Ovary (tissue), 3 donors: ENCODE measurements at regions not wholly inside any gene's neighbourhood (a gene's known extent, or its start where the extent isn't known, plus 50 kb on each side); places are given as distances from the start of the nearest gene placed in this dataset.

Experiments
- EP300 ChIP-seq: sonication (generic); formaldehyde crosslinking; IDR thresholded peaks from one replicate; pipeline ENCODE4 v1.6.1; 2017; ENCODE audit warnings: antibody characterized with exemption
- POLR2A ChIP-seq: fragments of 450-650 bp; IDR thresholded peaks from one replicate; pipeline ENCODE4 v1.6.1; 2017; ENCODE audit warnings: antibody characterized with exemption, mild to moderate bottlenecking, moderate library complexity
- TF ChIP-seq, protein P1 (sequence below), 3 donors: fragments of 450-650 bp in 2 of 3; fragments of 200-600 bp in 1 of 3; IDR thresholded peaks; one replicate each; pipeline versions ENCODE4 v1.5.1 to v1.8.0; 2016 to 2022; ENCODE audit warnings: antibody characterized with exemption in 3 of 3, mild to moderate bottlenecking in 1 of 3
- donor health status: DM: no; HTN: no; CAD: no.

DNA sequence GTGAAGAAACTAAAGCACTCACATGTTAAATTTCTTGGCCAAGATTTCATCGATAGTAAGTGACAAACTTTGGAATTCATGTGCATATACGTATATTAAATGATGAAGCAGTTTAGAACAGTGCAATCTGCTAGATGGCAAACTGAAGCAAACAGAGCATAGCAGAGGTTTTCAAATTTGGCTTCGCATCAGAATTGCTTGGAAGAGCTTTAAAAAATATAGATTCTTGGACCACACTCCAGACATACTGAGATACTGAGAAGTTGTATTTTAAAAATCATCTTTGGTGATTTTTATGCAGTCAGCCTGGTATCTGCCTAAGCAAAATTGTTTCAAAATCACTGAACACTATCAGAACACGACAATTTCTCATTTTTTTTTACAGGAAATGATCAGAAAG, 709.2 kb downstream of the PLA2G4A start:
- TF ChIP-seq, protein P1, sequence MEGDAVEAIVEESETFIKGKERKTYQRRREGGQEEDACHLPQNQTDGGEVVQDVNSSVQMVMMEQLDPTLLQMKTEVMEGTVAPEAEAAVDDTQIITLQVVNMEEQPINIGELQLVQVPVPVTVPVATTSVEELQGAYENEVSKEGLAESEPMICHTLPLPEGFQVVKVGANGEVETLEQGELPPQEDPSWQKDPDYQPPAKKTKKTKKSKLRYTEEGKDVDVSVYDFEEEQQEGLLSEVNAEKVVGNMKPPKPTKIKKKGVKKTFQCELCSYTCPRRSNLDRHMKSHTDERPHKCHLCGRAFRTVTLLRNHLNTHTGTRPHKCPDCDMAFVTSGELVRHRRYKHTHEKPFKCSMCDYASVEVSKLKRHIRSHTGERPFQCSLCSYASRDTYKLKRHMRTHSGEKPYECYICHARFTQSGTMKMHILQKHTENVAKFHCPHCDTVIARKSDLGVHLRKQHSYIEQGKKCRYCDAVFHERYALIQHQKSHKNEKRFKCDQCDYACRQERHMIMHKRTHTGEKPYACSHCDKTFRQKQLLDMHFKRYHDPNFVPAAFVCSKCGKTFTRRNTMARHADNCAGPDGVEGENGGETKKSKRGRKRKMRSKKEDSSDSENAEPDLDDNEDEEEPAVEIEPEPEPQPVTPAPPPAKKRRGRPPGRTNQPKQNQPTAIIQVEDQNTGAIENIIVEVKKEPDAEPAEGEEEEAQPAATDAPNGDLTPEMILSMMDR (IDR thresholded peaks at IDR 0.05): no peak
- TF ChIP-seq POLR2A: no peak
- no peak for TF ChIP-seq EP300
